Loucy (cell line): ENCODE measurements at regions not wholly inside any gene's neighbourhood (a gene's known extent, or its start where the extent isn't known, plus 50 kb on each side); places are given as distances from the start of the nearest gene placed in this dataset.
A peak's percentile ranks its signal among the peaks of the same experiment; 100 is the strongest.

ENCODE experiments used
- H2AFZ ChIP-seq: fragments of 200-600 bp; sonication (generic); 2 replicates; pipeline ENCODE4 v1.6.0; 2016; ENCODE audit warnings: antibody characterized with exemption, mild to moderate bottlenecking, low read length, moderate library complexity
- H3F3A ChIP-seq: fragments of 200-600 bp; 2 replicates; pipeline ENCODE4 v1.6.0; 2016; ENCODE audit warnings: antibody characterized with exemption, low read depth, mild to moderate bottlenecking
- H3K27me3 ChIP-seq: fragments of 200-600 bp; sonication (generic); 2 replicates; pipeline ENCODE4 v1.6.1; 2014; ENCODE audit warnings: low read length, mild to moderate bottlenecking; ENCODE audit not compliant: insufficient read depth, poor library complexity, severe bottlenecking
- H3K36me3 ChIP-seq: fragments of 200-600 bp; sonication (generic); 2 replicates; pipeline ENCODE4 v1.6.1; 2016; ENCODE audit warnings: low read length; ENCODE audit not compliant: insufficient read depth
- H3K4me1 ChIP-seq: fragments of 200-600 bp; sonication (generic); 2 replicates; pipeline ENCODE4 v1.5.1; 2014; ENCODE audit warnings: low read length, mild to moderate bottlenecking; ENCODE audit not compliant: insufficient read depth, poor library complexity, severe bottlenecking
- H3K4me2 ChIP-seq: fragments of 200-600 bp; sonication (generic); 2 replicates; pipeline ENCODE4 v1.6.0; 2014; ENCODE audit warnings: antibody characterized with exemption, low read length, low read depth, mild to moderate bottlenecking; ENCODE audit not compliant: poor library complexity, severe bottlenecking
- H3K4me3 ChIP-seq: fragments of 200-600 bp; sonication (generic); 2 replicates; pipeline ENCODE4 v1.5.1; 2014; ENCODE audit warnings: low read length, mild to moderate bottlenecking, mixed read lengths; ENCODE audit not compliant: poor library complexity, severe bottlenecking
- H3K79me2 ChIP-seq: fragments of 200-600 bp; sonication (generic); 2 replicates; pipeline ENCODE4 v1.6.1; 2014; ENCODE audit warnings: low read length; ENCODE audit not compliant: insufficient read depth
- H3K9ac ChIP-seq: fragments of 200-600 bp; sonication (generic); 2 replicates; pipeline ENCODE4 v1.6.0; 2014; ENCODE audit warnings: mild to moderate bottlenecking, low read depth, low read length, moderate library complexity; ENCODE audit not compliant: poor library complexity, severe bottlenecking
- H3K9me2 ChIP-seq: fragments of 200-600 bp; sonication (generic); replicated peaks from 2 replicates; pipeline ENCODE4 v1.6.1; 2016; ENCODE audit warnings: low read depth, low read length, mixed read lengths
- H3K9me3 ChIP-seq: fragments of 200-600 bp; sonication (generic); 2 replicates; pipeline ENCODE4 v1.6.1; 2014; ENCODE audit warnings: mild to moderate bottlenecking, antibody characterized with exemption, low read length, low read depth; ENCODE audit not compliant: insufficient read depth
- H4K20me1 ChIP-seq: fragments of 200-600 bp; sonication (generic); 2 replicates; pipeline ENCODE4 v1.6.0; 2014; ENCODE audit warnings: antibody characterized with exemption, low read length, mild to moderate bottlenecking; ENCODE audit not compliant: insufficient read depth, poor library complexity, severe bottlenecking
- CTCF ChIP-seq: fragments of 200-600 bp; sonication (generic); conservative IDR thresholded peaks from 2 replicates; pipeline ENCODE4 v1.5.1; 2014; ENCODE audit warnings: mild to moderate bottlenecking, antibody characterized with exemption, low read length
- EZH2phosphoT487 ChIP-seq: fragments of 200-600 bp; IDR thresholded peaks from 2 replicates; pipeline ENCODE4 v1.6.1; 2018; ENCODE audit warnings: antibody characterized with exemption, mild to moderate bottlenecking, moderate library complexity, borderline replicate concordance

- no peaks in the 10 kb centered on the region for H3F3A ChIP-seq
- no peaks in the 10 kb centered on the region for H4K20me1 ChIP-seq
- no peak overlapping the region for H2AFZ ChIP-seq
- H3K4me3 ChIP-seq, result no peak overlapping the region
- H3K9me3 ChIP-seq, result no peaks in the 10 kb centered on the region
- no peaks in the 10 kb centered on the region for H3K27me3 ChIP-seq
- TF ChIP-seq EZH2phosphoT487 (no peak), CTCF (no peak)
- no peaks in the 10 kb centered on the region for H3K79me2 ChIP-seq
- H3K9ac ChIP-seq, result no peak overlapping the region
- peaks cover 16% of the 10 kb centered on the region for H3K4me1 ChIP-seq
- H3K36me3 ChIP-seq, result no peaks in the 10 kb centered on the region
- H3K4me2 ChIP-seq, result peak overlapping the region; percentile 25
- no peaks in the 10 kb centered on the region for H3K9me2 ChIP-seq
Measured at GRCh38 chr6:148617530-148617929, 129.3 kb upstream of the UST start.

GRCh38 chr6:148619891-148620290 is 126.9 kb upstream of the UST start:
- no peak overlapping the region for H3K9ac ChIP-seq
- H3K36me3 ChIP-seq, result no peaks in the 10 kb centered on the region
- no peak overlapping the region for H2AFZ ChIP-seq
- no peaks in the 10 kb centered on the region for H3F3A ChIP-seq
- H3K4me3 ChIP-seq, result no peak overlapping the region
- H3K4me2 ChIP-seq, result no peak overlapping the region
- H3K9me2 ChIP-seq, result no peaks in the 10 kb centered on the region
- peaks cover 16% of the 10 kb centered on the region for H3K4me1 ChIP-seq
- no peaks in the 10 kb centered on the region for H3K79me2 ChIP-seq
- H3K27me3 ChIP-seq, result no peaks in the 10 kb centered on the region
- no peaks in the 10 kb centered on the region for H3K9me3 ChIP-seq
- no peaks in the 10 kb centered on the region for H4K20me1 ChIP-seq
- TF ChIP-seq EZH2phosphoT487, result no peak
- no peak for TF ChIP-seq CTCF

GRCh38 chr6:148620579-148621298 is 126.1 kb upstream of the UST start:
- TF ChIP-seq EZH2phosphoT487, result no peak
- TF ChIP-seq CTCF, result no peak
- H3K4me3 ChIP-seq, result no peak overlapping the region
- H3K36me3 ChIP-seq, result no peaks in the 10 kb centered on the region
- no peaks in the 10 kb centered on the region for H4K20me1 ChIP-seq
- no peak overlapping the region for H3K9ac ChIP-seq
- no peak overlapping the region for H3K4me2 ChIP-seq
- no peaks in the 10 kb centered on the region for H3K9me3 ChIP-seq
- no peaks in the 10 kb centered on the region for H3K27me3 ChIP-seq
- H3K79me2 ChIP-seq, result no peaks in the 10 kb centered on the region
- peaks cover 16% of the 10 kb centered on the region for H3K4me1 ChIP-seq
- no peaks in the 10 kb centered on the region for H3F3A ChIP-seq
- no peaks in the 10 kb centered on the region for H3K9me2 ChIP-seq
- H2AFZ ChIP-seq, result no peak overlapping the region
